K562 (cell line): ENCODE measurements at regions not wholly inside any gene's neighbourhood (a gene's known extent, or its start where the extent isn't known, plus 50 kb on each side); places are given as distances from the start of the nearest gene placed in this dataset.

Experiments used
- CCAR2 ChIP-seq: fragments of 200-400 bp; formaldehyde crosslinking; IDR thresholded peaks from 2 replicates; pipeline ENCODE4 v1.6.1; 2017; ENCODE audit warnings: mild to moderate bottlenecking, low read depth, low read length
- FOXK1 ChIP-seq: sonication (generic); formaldehyde crosslinking; IDR thresholded peaks from 2 replicates; pipeline ENCODE4 v1.8.0; 2022; ENCODE audit warnings: missing genetic modification reagents, mild to moderate bottlenecking, borderline replicate concordance
- KLF6 ChIP-seq: fragments of 250-450 bp; sonication (Bioruptor Pico); IDR thresholded peaks from 2 replicates; pipeline ENCODE4 v1.4.0; 2020; ENCODE audit warnings: mild to moderate bottlenecking, moderate library complexity, borderline replicate concordance
- NEUROD1 ChIP-seq: fragments of 150-350 bp; IDR thresholded peaks from 2 replicates; pipeline ENCODE4 v1.6.1; 2014; ENCODE audit warnings: borderline replicate concordance, low read length, low read depth; ENCODE audit not compliant: partially characterized antibody
- NONO ChIP-seq, 2 experiments: fragments of 200-400 bp in 1 of 2; fragments of 450-650 bp in 1 of 2; formaldehyde crosslinking in 1 of 2; IDR thresholded peaks; 2 replicates each; pipeline ENCODE4 v1.6.1; 2017; ENCODE audit warnings: low read depth in 2 of 2, mild to moderate bottlenecking in 2 of 2, moderate library complexity in 2 of 2, low read length in 1 of 2
- PCBP2 ChIP-seq: fragments of 200-400 bp; formaldehyde crosslinking; IDR thresholded peaks from 2 replicates; pipeline ENCODE4 v1.6.1; 2018; ENCODE audit warnings: low read length, low read depth, mild to moderate bottlenecking, moderate library complexity; ENCODE audit not compliant: poor library complexity, severe bottlenecking
- PRPF4 ChIP-seq: fragments of 200-400 bp; formaldehyde crosslinking; IDR thresholded peaks from one replicate; pipeline ENCODE4 v1.6.1; 2017; ENCODE audit warnings: low read length, low read depth, mild to moderate bottlenecking; ENCODE audit not compliant: insufficient read depth, poor library complexity, severe bottlenecking
- RERE ChIP-seq: sonication (generic); formaldehyde crosslinking; IDR thresholded peaks from 2 replicates; pipeline ENCODE4 v1.8.0; 2023; ENCODE audit warnings: missing genetic modification reagents, mild to moderate bottlenecking, borderline replicate concordance
- THRA ChIP-seq: fragments of 450-650 bp; IDR thresholded peaks from 2 replicates; pipeline ENCODE4 v1.6.1; 2017; ENCODE audit warnings: mild to moderate bottlenecking, moderate library complexity
- ZNF609 ChIP-seq: sonication (generic); formaldehyde crosslinking; IDR thresholded peaks from 2 replicates; pipeline ENCODE4 v1.8.1; 2023; ENCODE audit warnings: missing genetic modification reagents, mild to moderate bottlenecking, borderline replicate concordance
- TF ChIP-seq, protein P1 (sequence below), 2 experiments: fragments of 450-650 bp in 1 of 2; IDR thresholded peaks; 2 replicates each; pipeline ENCODE4 v1.6.1; 2011 to 2017; ENCODE audit warnings: low read depth in 2 of 2, antibody characterized with exemption in 1 of 2, borderline replicate concordance in 1 of 2, low read length in 1 of 2, mild to moderate bottlenecking in 1 of 2, mixed read lengths in 1 of 2; ENCODE audit not compliant: control insufficient read depth in 1 of 2

DNA sequence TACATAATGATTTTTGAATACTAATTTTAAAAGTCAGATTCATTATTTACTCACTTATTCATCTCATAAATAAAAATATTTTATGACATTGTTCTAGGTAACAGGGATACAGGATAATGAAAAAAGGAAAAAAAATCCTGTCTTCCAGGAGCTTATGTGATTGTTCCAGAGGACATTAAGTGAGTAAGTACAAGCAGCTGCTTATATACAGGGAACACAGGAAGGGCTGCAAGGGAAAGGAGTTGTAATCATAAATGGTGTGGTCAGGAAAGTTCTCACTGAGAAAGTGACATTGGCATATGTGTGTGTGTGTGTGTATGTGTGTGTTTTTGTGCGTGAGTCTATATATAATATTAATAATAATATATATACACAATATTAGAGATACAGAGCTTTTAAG lies 121.8 kb downstream of the HAO1 start (continued):
- no peak for TF ChIP-seq ZNF609 (CRISPR knock-in tag)
- no peak for TF ChIP-seq FOXK1 (CRISPR knock-in tag)
- TF ChIP-seq, protein P1, sequence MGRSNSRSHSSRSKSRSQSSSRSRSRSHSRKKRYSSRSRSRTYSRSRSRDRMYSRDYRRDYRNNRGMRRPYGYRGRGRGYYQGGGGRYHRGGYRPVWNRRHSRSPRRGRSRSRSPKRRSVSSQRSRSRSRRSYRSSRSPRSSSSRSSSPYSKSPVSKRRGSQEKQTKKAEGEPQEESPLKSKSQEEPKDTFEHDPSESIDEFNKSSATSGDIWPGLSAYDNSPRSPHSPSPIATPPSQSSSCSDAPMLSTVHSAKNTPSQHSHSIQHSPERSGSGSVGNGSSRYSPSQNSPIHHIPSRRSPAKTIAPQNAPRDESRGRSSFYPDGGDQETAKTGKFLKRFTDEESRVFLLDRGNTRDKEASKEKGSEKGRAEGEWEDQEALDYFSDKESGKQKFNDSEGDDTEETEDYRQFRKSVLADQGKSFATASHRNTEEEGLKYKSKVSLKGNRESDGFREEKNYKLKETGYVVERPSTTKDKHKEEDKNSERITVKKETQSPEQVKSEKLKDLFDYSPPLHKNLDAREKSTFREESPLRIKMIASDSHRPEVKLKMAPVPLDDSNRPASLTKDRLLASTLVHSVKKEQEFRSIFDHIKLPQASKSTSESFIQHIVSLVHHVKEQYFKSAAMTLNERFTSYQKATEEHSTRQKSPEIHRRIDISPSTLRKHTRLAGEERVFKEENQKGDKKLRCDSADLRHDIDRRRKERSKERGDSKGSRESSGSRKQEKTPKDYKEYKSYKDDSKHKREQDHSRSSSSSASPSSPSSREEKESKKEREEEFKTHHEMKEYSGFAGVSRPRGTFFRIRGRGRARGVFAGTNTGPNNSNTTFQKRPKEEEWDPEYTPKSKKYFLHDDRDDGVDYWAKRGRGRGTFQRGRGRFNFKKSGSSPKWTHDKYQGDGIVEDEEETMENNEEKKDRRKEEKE (IDR thresholded peaks at IDR 0.05; ENCODE audit: borderline replicate concordance in 1 of 2, control insufficient read depth in 1 of 2, low read depth in 2 of 2, low read length in 1 of 2): no peak
- no peak for TF ChIP-seq RERE
- TF ChIP-seq PCBP2: no peak
- TF ChIP-seq NEUROD1: no peak
- TF ChIP-seq CCAR2: no peak
- no peak for TF ChIP-seq KLF6 (CRISPR knock-in tag)
- TF ChIP-seq NONO (IDR thresholded peaks at IDR 0.05; ENCODE audit: low read depth in 2 of 2, low read length in 1 of 2): no peak
- no peak for TF ChIP-seq THRA
- TF ChIP-seq PRPF4: no peak
